Spleen (tissue), 11 donors: ENCODE measurements at regions not wholly inside any gene's neighbourhood (a gene's known extent, or its start where the extent isn't known, plus 50 kb on each side); places are given as distances from the start of the nearest gene placed in this dataset.
A peak's percentile ranks its signal among the peaks of the same experiment; 100 is the strongest.

Experiments
- DNase-seq: peaks from one replicate; pipeline ENCODE4 v3.0.0-alpha.2; 2020
- H3K27ac ChIP-seq, 8 donors: fragments of 200-600 bp; sonication (generic) in 7 of 8; 1 replicate in 4 of 8; 2 replicates in 4 of 8; pipeline versions ENCODE4 v1.5.0 to v1.8.0; 2016 to 2021; ENCODE audit warnings: inconsistent platforms in 4 of 8, mild to moderate bottlenecking in 4 of 8, moderate library complexity in 1 of 8
- H3K27me3 ChIP-seq, 7 donors: fragments of 200-600 bp; sonication (generic) in 6 of 7; replicated peaks in 1 of 7; 1 replicate in 4 of 7; 2 replicates in 3 of 7; pipeline versions ENCODE4 v1.5.0 to v1.8.0; 2016 to 2021; ENCODE audit warnings: inconsistent platforms in 3 of 7, mild to moderate bottlenecking in 1 of 7
- H3K36me3 ChIP-seq, 6 donors: fragments of 200-600 bp; sonication (generic) in 5 of 6; 1 replicate in 4 of 6; 2 replicates in 2 of 6; pipeline versions ENCODE4 v1.5.0 to v1.8.0; 2016 to 2021; ENCODE audit warnings: inconsistent platforms in 2 of 6
- H3K4me1 ChIP-seq, 6 donors: fragments of 200-600 bp; sonication (generic) in 5 of 6; 1 replicate in 3 of 6; 2 replicates in 3 of 6; pipeline versions ENCODE4 v1.5.0 to v1.8.0; 2016 to 2021; ENCODE audit warnings: inconsistent platforms in 3 of 6
- H3K4me3 ChIP-seq, 8 donors: fragments of 200-600 bp; sonication (generic) in 7 of 8; 1 replicate in 4 of 8; 2 replicates in 4 of 8; pipeline versions ENCODE4 v1.5.0 to v1.8.0; 2016 to 2021; ENCODE audit warnings: inconsistent platforms in 4 of 8, mild to moderate bottlenecking in 4 of 8, moderate library complexity in 2 of 8
- H3K9me3 ChIP-seq, 8 donors: fragments of 200-600 bp; sonication (generic) in 7 of 8; 1 replicate in 4 of 8; 2 replicates in 4 of 8; pipeline versions ENCODE4 v1.5.0 to v1.8.0; 2016 to 2021; ENCODE audit warnings: inconsistent platforms in 4 of 8
- POLR2A ChIP-seq, 3 donors: fragments of 450-650 bp; IDR thresholded peaks; one replicate each; pipeline ENCODE4 v1.5.1; 2017; ENCODE audit warnings: antibody characterized with exemption in 3 of 3, mild to moderate bottlenecking in 1 of 3
- POLR2AphosphoS5 ChIP-seq, 3 donors: sonication (generic); formaldehyde crosslinking; IDR thresholded peaks; one replicate each; pipeline ENCODE4 v1.5.1; 2017; ENCODE audit warnings: antibody characterized with exemption in 3 of 3
- WGBS, 5 donors: extraction: QIAGEN DNeasy Blood & Tissue Kit in 3 of 5; methylation state at CpG; one replicate each; pipeline versions ENCODE4 v1.1.5 to v1.1.7; 2013 to 2018; 5-methylcytosine and 5-hydroxymethylcytosine counted together
- intact Hi-C: fragments of 100-400 bp; cut with DNase I; formaldehyde crosslinking; loops from one replicate; pipeline ENCODE4 v1.15.0; 2023; ENCODE audit warnings: low total_unique reads
- TF ChIP-seq, protein P1 (sequence below), 11 experiments: fragments of 200-600 bp in 7 of 11; fragments of 450-650 bp in 4 of 11; sonication (generic) in 4 of 11; IDR thresholded peaks in 8 of 11; conservative IDR thresholded peaks in 3 of 11; 1 replicate in 7 of 11; 2 replicates in 4 of 11; pipeline versions ENCODE4 v1.4.0 to v1.8.0; 2016 to 2021; ENCODE audit warnings: antibody characterized with exemption in 11 of 11, inconsistent platforms in 4 of 11, mild to moderate bottlenecking in 1 of 11
- donor health status: healthy with polysubstance abuse.
- donor health status: DM: no; HTN: no; CAD: no; lungs with moderate emphysema.
- donor health status: DM: no; HTN: no; CAD: no.
- donor health status: Bipolar disorder and iron deficiency.
- donor health status: healthy.
- donor health status: DM: no; HTN: no; CAD: no.
- donor health status: DM: yes; HTN: yes; CAD: no.

DNA sequence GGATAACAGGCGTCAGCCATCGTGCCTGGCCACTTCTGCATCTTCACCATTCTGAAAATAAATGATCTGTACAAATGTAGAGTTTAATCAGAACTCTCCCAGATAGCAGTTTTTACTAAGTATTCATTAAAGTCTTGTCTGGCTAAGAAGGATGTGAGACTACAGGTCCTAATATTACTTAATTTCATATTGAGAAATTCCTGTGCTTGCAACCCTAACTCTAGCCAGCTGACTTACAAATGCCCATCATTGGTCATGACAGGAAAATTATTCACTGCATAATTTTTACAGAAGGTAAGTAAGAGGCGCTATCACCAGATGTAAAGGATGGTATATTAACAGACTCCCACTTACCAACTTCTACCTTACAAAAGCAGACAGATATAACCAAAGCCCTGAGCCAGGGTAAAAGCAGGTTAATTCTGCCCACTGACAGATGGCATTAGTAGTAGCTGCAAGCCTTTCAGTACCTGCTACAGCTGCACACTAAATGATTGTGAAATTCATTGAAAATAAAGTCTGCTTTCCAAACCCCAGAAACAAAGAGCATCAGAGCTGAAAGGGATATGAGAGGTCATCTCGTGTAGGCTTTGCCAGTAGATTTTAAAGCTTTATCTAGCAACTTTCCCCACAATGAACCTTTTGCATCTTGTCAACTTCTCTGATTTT lies 55.9 kb upstream of the FOXN2 start:
- no peaks in the 10 kb centered on the region for H3K36me3 ChIP-seq
- WGBS, 5 donors = 78 to 89% (median 85%) methylated on average over 4 of the region's 4 CpGs

DNA sequence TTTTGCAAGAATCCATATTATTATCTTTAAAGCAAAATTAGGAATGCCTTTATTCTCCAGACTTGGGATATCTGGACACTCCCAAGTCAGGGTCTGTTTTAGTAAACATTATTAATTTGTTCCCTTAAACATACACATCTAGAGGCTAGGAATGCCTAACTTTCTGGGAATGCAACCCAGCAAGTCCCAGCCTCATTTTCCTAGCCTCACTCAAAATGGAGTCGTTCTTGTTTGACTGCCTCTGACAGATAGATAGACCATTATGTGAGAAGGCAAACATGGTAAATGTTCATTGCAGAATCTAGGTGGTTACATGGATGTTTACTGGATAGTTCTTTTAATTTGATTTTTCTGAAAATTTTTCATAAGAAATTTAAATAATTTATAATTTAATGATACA lies 54.7 kb upstream of the FOXN2 start:
- no peak for DNase-seq
- Histone ChIP-seq H3K4me3 (no peak overlapping the region), H3K4me1 (peaks cover 0 to 12% (median 0%) of the 10 kb centered on the region in 6 donors), H3K27ac (no peak overlapping the region), H3K36me3 (no peaks in the 10 kb centered on the region), H3K27me3 (no peaks in the 10 kb centered on the region), H3K9me3 (no peaks in the 10 kb centered on the region)
- TF ChIP-seq, protein P1, sequence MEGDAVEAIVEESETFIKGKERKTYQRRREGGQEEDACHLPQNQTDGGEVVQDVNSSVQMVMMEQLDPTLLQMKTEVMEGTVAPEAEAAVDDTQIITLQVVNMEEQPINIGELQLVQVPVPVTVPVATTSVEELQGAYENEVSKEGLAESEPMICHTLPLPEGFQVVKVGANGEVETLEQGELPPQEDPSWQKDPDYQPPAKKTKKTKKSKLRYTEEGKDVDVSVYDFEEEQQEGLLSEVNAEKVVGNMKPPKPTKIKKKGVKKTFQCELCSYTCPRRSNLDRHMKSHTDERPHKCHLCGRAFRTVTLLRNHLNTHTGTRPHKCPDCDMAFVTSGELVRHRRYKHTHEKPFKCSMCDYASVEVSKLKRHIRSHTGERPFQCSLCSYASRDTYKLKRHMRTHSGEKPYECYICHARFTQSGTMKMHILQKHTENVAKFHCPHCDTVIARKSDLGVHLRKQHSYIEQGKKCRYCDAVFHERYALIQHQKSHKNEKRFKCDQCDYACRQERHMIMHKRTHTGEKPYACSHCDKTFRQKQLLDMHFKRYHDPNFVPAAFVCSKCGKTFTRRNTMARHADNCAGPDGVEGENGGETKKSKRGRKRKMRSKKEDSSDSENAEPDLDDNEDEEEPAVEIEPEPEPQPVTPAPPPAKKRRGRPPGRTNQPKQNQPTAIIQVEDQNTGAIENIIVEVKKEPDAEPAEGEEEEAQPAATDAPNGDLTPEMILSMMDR (IDR thresholded peaks at IDR 0.05 in 8 of 11, conservative IDR thresholded peaks at IDR 0.05 in 3 of 11) = no peak
- intact Hi-C loops = loop anchor here (10.0 kb wide), 1 partner anchor 45 kb away; no protein-coding TSS in a partner anchor
- WGBS, 5 donors = 89 to 97% (median 93%) methylated on average over 1 of the region's 1 CpG

More for the DNA sequence above, 55.9 kb upstream of the FOXN2 start:
- peaks cover 0 to 23% (median 4%) of the 10 kb centered on the region in 6 donors for H3K4me1 ChIP-seq
- H3K9me3 ChIP-seq = no peaks in the 10 kb centered on the region
- DNase-seq = no peak
- TF ChIP-seq, protein P1 (IDR thresholded peaks at IDR 0.05 in 8 of 11, conservative IDR thresholded peaks at IDR 0.05 in 3 of 11) = no peak
- TF ChIP-seq POLR2AphosphoS5 (IDR thresholded peaks at IDR 0.05) = no peak
- TF ChIP-seq POLR2A (IDR thresholded peaks at IDR 0.05) = no peak
- no peaks in the 10 kb centered on the region for H3K27me3 ChIP-seq
- peak overlapping the region in 3 of 8 donors; percentile 25 to 48 (median 29) for H3K27ac ChIP-seq
- intact Hi-C loops = loop anchor here (10.0 kb wide), 1 partner anchor 46 kb away; no protein-coding TSS in a partner anchor
- H3K4me3 ChIP-seq = no peak overlapping the region

DNA sequence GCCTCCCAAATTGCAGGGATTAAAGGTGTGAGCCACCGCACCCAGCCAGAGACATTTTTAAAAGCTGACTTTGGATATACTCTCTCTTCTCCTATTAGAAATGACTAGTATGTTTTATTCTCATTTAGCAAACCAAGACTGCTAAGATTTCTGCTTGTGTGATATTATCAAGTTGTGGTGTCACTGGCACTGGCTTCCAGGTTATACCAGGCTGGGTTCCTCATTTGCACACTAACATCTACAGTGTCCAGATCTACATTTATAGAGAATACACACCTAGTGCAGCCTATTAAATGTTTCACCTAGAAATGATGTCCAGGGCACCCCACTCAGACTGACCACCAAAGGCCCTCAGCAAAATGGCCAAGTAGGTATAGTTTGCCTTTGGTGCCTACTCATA lies 49.9 kb upstream of the FOXN2 start:
- WGBS, 5 donors = 93 to 100% (median 96%) methylated on average over 1 of the region's 1 CpG
- H3K4me3 ChIP-seq = no peak overlapping the region
- no peak for TF ChIP-seq POLR2AphosphoS5 (IDR thresholded peaks at IDR 0.05)
- TF ChIP-seq, protein P1 (IDR thresholded peaks at IDR 0.05 in 8 of 11, conservative IDR thresholded peaks at IDR 0.05 in 3 of 11) = no peak
- no peak for TF ChIP-seq POLR2A (IDR thresholded peaks at IDR 0.05)
- no peaks in the 10 kb centered on the region for H3K4me1 ChIP-seq
- H3K27ac ChIP-seq = no peak overlapping the region
- no peaks in the 10 kb centered on the region for H3K27me3 ChIP-seq
- intact Hi-C loops = no loop called here
- no peaks in the 10 kb centered on the region for H3K9me3 ChIP-seq
- H3K36me3 ChIP-seq = no peaks in the 10 kb centered on the region
- no peak for DNase-seq
